Activated CD8-positive, alpha-beta memory T cell treated with anti-CD3 and anti-CD28 coated beads for 1 hour (primary cell): ENCODE measurements at regions not wholly inside any gene's neighbourhood (a gene's known extent, or its start where the extent isn't known, plus 50 kb on each side); places are given as distances from the start of the nearest gene placed in this dataset.

ENCODE experiments used
- DNase-seq, 2 donors: peaks; one replicate each; pipeline ENCODE4 v3.0.0-alpha.2; 2020; ENCODE audit warnings: low read depth in 1 of 2; ENCODE audit errors: extremely low read depth in 1 of 2

- no peak for DNase-seq
Measured at GRCh38 chr3:42037318-42037945, 53.7 kb upstream of the TRAK1 start.

- no peak for DNase-seq
Measured at GRCh38 chr3:42036483-42036823, 54.7 kb upstream of the TRAK1 start.

- no peak for DNase-seq
Measured at GRCh38 chr3:42035816-42036482, 55.2 kb upstream of the TRAK1 start.

GRCh38 chr3:42035007-42035406 lies 56.1 kb upstream of the TRAK1 start:
- DNase-seq, result no peak

- no peak for DNase-seq
Measured at GRCh38 chr3:42033741-42034140, 57.4 kb upstream of the TRAK1 start.

- no peak for DNase-seq
Measured at GRCh38 chr3:42032693-42033349, 58.3 kb upstream of the TRAK1 start.

GRCh38 chr3:42031808-42032480 lies 59.2 kb upstream of the TRAK1 start:
- DNase-seq, result no peak

GRCh38 chr3:42028474-42028873 lies 62.7 kb upstream of the TRAK1 start:
- no peak for DNase-seq

GRCh38 chr3:42027571-42027970 lies 63.6 kb upstream of the TRAK1 start:
- DNase-seq, result no peak

GRCh38 chr3:42025370-42026138 lies 63.7 kb upstream of the ULK4 start:
- DNase-seq, result no peak

- DNase-seq, result no peak
Measured at GRCh38 chr3:42024591-42025351, 62.9 kb upstream of the ULK4 start.

- DNase-seq, result no peak
Measured at GRCh38 chr3:42023380-42023779, 61.5 kb upstream of the ULK4 start.

GRCh38 chr3:42022355-42022754 lies 60.5 kb upstream of the ULK4 start:
- no peak for DNase-seq

GRCh38 chr3:42020684-42021307 lies 58.9 kb upstream of the ULK4 start:
- no peak for DNase-seq

- DNase-seq, result no peak
Measured at GRCh38 chr3:42019953-42020260, 58.0 kb upstream of the ULK4 start.

- no peak for DNase-seq
Measured at GRCh38 chr3:42019144-42019952, 57.4 kb upstream of the ULK4 start.

- no peak for DNase-seq
Measured at GRCh38 chr3:42014921-42015533, 53.1 kb upstream of the ULK4 start.

- DNase-seq, result no peak
Measured at GRCh38 chr3:42014458-42014920, 52.6 kb upstream of the ULK4 start.
